OCI-LY7 (cell line): ENCODE measurements at regions not wholly inside any gene's neighbourhood (a gene's known extent, or its start where the extent isn't known, plus 50 kb on each side); places are given as distances from the start of the nearest gene placed in this dataset.
A peak's percentile ranks its signal among the peaks of the same experiment; 100 is the strongest.

Experiments
- BruUV-seq: library from RNA; stranded (reverse); fragments of 400-500 nt; replicated peaks from 2 replicates; lab custom pipeline; 2021; lab: Mats Ljungman, UMichigan
- CTCF ChIA-PET: fragments of 300-600 bp; sonication (Branson Sonifier 250); formaldehyde crosslinking; loops from one replicate; lab custom pipeline; 2022; ENCODE audit warnings: antibody characterized with exemption; ENCODE audit not compliant: unreplicated experiment; lab: Charles Lee
- POLR2A ChIA-PET: fragments of 300-600 bp; sonication (Branson Sonifier 250); formaldehyde crosslinking; loops from one replicate; lab custom pipeline; 2022; ENCODE audit warnings: antibody characterized with exemption; lab: Charles Lee
- DNase-seq: peaks from one replicate; pipeline ENCODE4 v3.0.0-alpha.2; 2015; ENCODE audit warnings: low spot score
- H2AFZ ChIP-seq: fragments of 200-600 bp; sonication (generic), shearing (Covaris generic); 2 replicates; pipeline ENCODE4 v1.6.1; 2014; ENCODE audit warnings: mild to moderate bottlenecking, antibody characterized with exemption, low read length, moderate library complexity
- H3K27ac ChIP-seq: fragments of 200-600 bp; sonication (generic); 2 replicates; pipeline ENCODE4 v1.5.1; 2014; ENCODE audit warnings: mixed run types, low read depth, mild to moderate bottlenecking, moderate library complexity, low read length, inconsistent platforms; ENCODE audit not compliant: poor library complexity, severe bottlenecking
- H3K36me3 ChIP-seq: fragments of 200-600 bp; sonication (generic); 2 replicates; pipeline ENCODE4 v1.6.1; 2014; ENCODE audit warnings: mild to moderate bottlenecking, antibody characterized with exemption, low read length, moderate library complexity, mixed read lengths; ENCODE audit not compliant: insufficient read depth
- H3K4me1 ChIP-seq: fragments of 200-600 bp; sonication (generic); 2 replicates; pipeline ENCODE4 v1.5.1; 2014; ENCODE audit warnings: mild to moderate bottlenecking, low read length; ENCODE audit not compliant: insufficient read depth, poor library complexity, severe bottlenecking
- H3K4me2 ChIP-seq: fragments of 200-600 bp; sonication (generic); 2 replicates; pipeline ENCODE4 v1.6.1; 2014; ENCODE audit warnings: mild to moderate bottlenecking, low read length
- H3K4me3 ChIP-seq: fragments of 200-600 bp; sonication (generic); 2 replicates; pipeline ENCODE4 v1.5.1; 2014; ENCODE audit warnings: mild to moderate bottlenecking, low read depth, low read length; ENCODE audit not compliant: poor library complexity, severe bottlenecking
- H3K79me2 ChIP-seq: fragments of 200-600 bp; sonication (generic); 2 replicates; pipeline ENCODE4 v1.6.1; 2016; ENCODE audit warnings: low read depth, mild to moderate bottlenecking, low read length, moderate library complexity, mixed read lengths; ENCODE audit not compliant: insufficient read depth
- H3K9me2 ChIP-seq: fragments of 200-600 bp; sonication (generic); 2 replicates; pipeline ENCODE4 v1.6.1; 2016; ENCODE audit warnings: mild to moderate bottlenecking, low read length, mixed read lengths; ENCODE audit not compliant: insufficient read depth
- H3K9me3 ChIP-seq: fragments of 200-600 bp; sonication (generic); 2 replicates; pipeline ENCODE4 v1.6.1; 2014; ENCODE audit warnings: mild to moderate bottlenecking, mixed run types, low read length, mixed read lengths
- H4K20me1 ChIP-seq: fragments of 200-600 bp; sonication (generic); 2 replicates; pipeline ENCODE4 v1.6.1; 2014; ENCODE audit warnings: mild to moderate bottlenecking, antibody characterized with exemption, low read length, moderate library complexity, mixed read lengths; ENCODE audit not compliant: insufficient read depth
- CTCF ChIP-seq: fragments of 200-600 bp; sonication (generic); conservative IDR thresholded peaks from 2 replicates; pipeline ENCODE4 v1.5.1; 2014; ENCODE audit warnings: mild to moderate bottlenecking, antibody characterized with exemption, low read length, moderate library complexity, mixed read lengths
- EZH2phosphoT487 ChIP-seq: fragments of 200-600 bp; sonication (generic); IDR thresholded peaks from 2 replicates; pipeline ENCODE4 v1.6.1; 2018; ENCODE audit warnings: low read depth, borderline replicate concordance, mild to moderate bottlenecking, mixed run types, antibody characterized with exemption, low read length, moderate library complexity, mixed read lengths
- intact Hi-C: fragments of 100-400 bp; cut with micrococcal nuclease; formaldehyde crosslinking; loops from one replicate; pipeline ENCODE4 v1.10.0; 2022; ENCODE audit not compliant: unreplicated experiment

- CTCF ChIA-PET: no interaction called here
Observed at GRCh38 chr2:62315476-62315875, 119.6 kb downstream of the B3GNT2 start.

GRCh38 chr2:62314291-62314690, 118.4 kb downstream of the B3GNT2 start:
- TF ChIP-seq EZH2phosphoT487 (no peak), CTCF (no peak)
- ChIA-PET CTCF (no interaction called here), POLR2A (interaction anchor here (1.2 kb wide), 1 partner anchor 12 kb away, joined by 4 read pairs; no protein-coding TSS in a partner anchor)
- H4K20me1 ChIP-seq: no peaks in the 10 kb centered on the region
- H3K4me1 ChIP-seq: peaks cover 24% of the 10 kb centered on the region
- peak overlapping the region; percentile 47; the same call in 1 of the 2 replicates for H3K4me2 ChIP-seq
- H3K36me3 ChIP-seq: no peaks in the 10 kb centered on the region
- H3K4me3 ChIP-seq: no peak overlapping the region
- H2AFZ ChIP-seq: peak overlapping the region; percentile 44; the same call in 1 of the 2 replicates
- no peak overlapping the region for H3K27ac ChIP-seq
- H3K9me2 ChIP-seq: no peaks in the 10 kb centered on the region
- DNase-seq: no peak
- no peaks in the 10 kb centered on the region for H3K79me2 ChIP-seq
- intact Hi-C loops: no loop called here
- H3K9me3 ChIP-seq: no peaks in the 10 kb centered on the region
- BruUV-seq: no TSS peak

More at GRCh38 chr2:62315476-62315875, 119.6 kb downstream of the B3GNT2 start:
- Histone ChIP-seq H2AFZ (no peak overlapping the region), H3K9me2 (no peaks in the 10 kb centered on the region), H3K27ac (no peak overlapping the region), H3K4me3 (no peak overlapping the region), H3K4me2 (no peak overlapping the region), H3K79me2 (no peaks in the 10 kb centered on the region), H4K20me1 (no peaks in the 10 kb centered on the region), H3K36me3 (no peaks in the 10 kb centered on the region), H3K9me3 (no peaks in the 10 kb centered on the region), H3K4me1 (peaks cover 16% of the 10 kb centered on the region)
- no peak for TF ChIP-seq EZH2phosphoT487
- TF ChIP-seq CTCF: no peak
- intact Hi-C loops: no loop called here
- no peak for DNase-seq
- BruUV-seq: no TSS peak
- POLR2A ChIA-PET: no interaction called here

- POLR2A ChIA-PET: interaction anchor here (1.2 kb wide), 1 partner anchor 13 kb away, joined by 4 read pairs; no protein-coding TSS in a partner anchor
- Histone ChIP-seq H3K79me2 (no peaks in the 10 kb centered on the region), H3K4me2 (peak overlapping the region; percentile 47), H3K9me3 (no peaks in the 10 kb centered on the region), H3K36me3 (no peaks in the 10 kb centered on the region), H4K20me1 (no peaks in the 10 kb centered on the region), H3K27ac (no peak overlapping the region), H3K9me2 (no peaks in the 10 kb centered on the region), H3K4me1 (peaks cover 26% of the 10 kb centered on the region), H2AFZ (peak overlapping the region; percentile 44; the same call in 1 of the 2 replicates), H3K4me3 (no peak overlapping the region)
- CTCF ChIA-PET: no interaction called here
- no TSS peak for BruUV-seq
- TF ChIP-seq EZH2phosphoT487 (no peak), CTCF (no peak)
- peak; percentile 53 for DNase-seq
- intact Hi-C loops: no loop called here
Observed at GRCh38 chr2:62313449-62314227, 117.7 kb downstream of the B3GNT2 start.
